ENCODE measurements at regions not wholly inside any gene's neighbourhood (a gene's known extent, or its start where the extent isn't known, plus 50 kb on each side); places are given as distances from the start of the nearest gene placed in this dataset.

GRCh38 chr5:56520986-56521730 lies 288.0 kb upstream of the ANKRD55 start:
- DNase-seq (no peak), ATAC-seq (no peak)
- intact Hi-C loops (cut with DNase I): no loop called here
- Histone ChIP-seq H3K4me1 (peaks cover 5% of the 10 kb centered on the region), H3K27me3 (ENCODE audit: insufficient read depth in 3 of 3, low read length in 2 of 3) (no peaks in the 10 kb centered on the region), H3K9me3 (no peaks in the 10 kb centered on the region), H3K4me3 (no peak overlapping the region), H3K36me3 (ENCODE audit: insufficient read depth in 1 of 2, low read depth in 1 of 2) (no peaks in the 10 kb centered on the region), H3K27ac (no peak overlapping the region)
- TF ChIP-seq CTCF (IDR thresholded peaks at IDR 0.05): no peak
- 82 to 89% (median 83%) methylated on average over 11 of the region's 11 CpGs for WGBS, 3 donors

GRCh38 chr5:56518820-56519219 lies 285.7 kb upstream of the ANKRD55 start:
- Histone ChIP-seq H3K27me3 (ENCODE audit: insufficient read depth in 3 of 3, low read length in 2 of 3) (no peaks in the 10 kb centered on the region), H3K9me3 (no peaks in the 10 kb centered on the region), H3K36me3 (ENCODE audit: insufficient read depth in 1 of 2, low read depth in 1 of 2) (no peaks in the 10 kb centered on the region), H3K4me3 (no peak overlapping the region), H3K27ac (no peak overlapping the region), H3K4me1 (peaks cover 4% of the 10 kb centered on the region)
- no peak for TF ChIP-seq CTCF (IDR thresholded peaks at IDR 0.05)
- DNase-seq: no peak
- WGBS, 3 donors: 50 to 60% (median 55%) methylated on average over 4 of the region's 4 CpGs
- intact Hi-C loops (cut with DNase I): no loop called here
- no peak for ATAC-seq

- Histone ChIP-seq H3K4me3 (no peak overlapping the region), H3K9me3 (no peaks in the 10 kb centered on the region), H3K27ac (no peak overlapping the region), H3K4me1 (no peaks in the 10 kb centered on the region), H3K27me3 (ENCODE audit: insufficient read depth in 3 of 3, low read length in 2 of 3) (no peaks in the 10 kb centered on the region), H3K36me3 (ENCODE audit: insufficient read depth in 1 of 2, low read depth in 1 of 2) (no peaks in the 10 kb centered on the region)
- no peak for TF ChIP-seq CTCF (IDR thresholded peaks at IDR 0.05)
- no peak for ATAC-seq
- 16 to 21% (median 16%) methylated on average over 2 of the region's 2 CpGs for WGBS, 3 donors
- DNase-seq: no peak
- intact Hi-C loops (cut with DNase I): no loop called here
Measured at GRCh38 chr5:56517011-56517416, 283.9 kb upstream of the ANKRD55 start.

- DNase-seq (no peak), ATAC-seq (no peak)
- no peaks in the 10 kb centered on the region for H3K9me3 ChIP-seq
- no peaks in the 10 kb centered on the region for H3K4me1 ChIP-seq
- no peak for TF ChIP-seq CTCF (IDR thresholded peaks at IDR 0.05)
- H3K36me3 ChIP-seq (ENCODE audit: insufficient read depth in 1 of 2, low read depth in 1 of 2): no peaks in the 10 kb centered on the region
- intact Hi-C loops (cut with DNase I): no loop called here
- H3K27ac ChIP-seq: no peak overlapping the region
- H3K4me3 ChIP-seq: no peak overlapping the region
- H3K27me3 ChIP-seq (ENCODE audit: insufficient read depth in 3 of 3, low read length in 2 of 3): no peaks in the 10 kb centered on the region
- 79 to 90% (median 85%) methylated on average over 5 of the region's 5 CpGs for WGBS, 3 donors
Measured at GRCh38 chr5:56516441-56516840, 283.3 kb upstream of the ANKRD55 start.

GRCh38 chr5:56516035-56516434 lies 282.9 kb upstream of the ANKRD55 start:
- intact Hi-C loops (cut with DNase I): no loop called here
- H3K27ac ChIP-seq: no peak overlapping the region

More at GRCh38 chr5:56516035-56516434, 282.9 kb upstream of the ANKRD55 start:
- no peaks in the 10 kb centered on the region for H3K36me3 ChIP-seq (ENCODE audit: insufficient read depth in 1 of 2, low read depth in 1 of 2)
- TF ChIP-seq CTCF (IDR thresholded peaks at IDR 0.05): no peak
- H3K4me3 ChIP-seq: no peak overlapping the region
- ATAC-seq (no peak), DNase-seq (no peak)
- H3K9me3 ChIP-seq: no peaks in the 10 kb centered on the region
- no peaks in the 10 kb centered on the region for H3K4me1 ChIP-seq
- H3K27me3 ChIP-seq (ENCODE audit: insufficient read depth in 3 of 3, low read length in 2 of 3): no peaks in the 10 kb centered on the region
- WGBS, 3 donors: 74 to 78% (median 76%) methylated on average over 2 of the region's 2 CpGs

All from psoas muscle (tissue), 7 donors.